H1 (cell line): ENCODE measurements at regions not wholly inside any gene's neighbourhood (a gene's known extent, or its start where the extent isn't known, plus 50 kb on each side); places are given as distances from the start of the nearest gene placed in this dataset.

ENCODE experiments used
- CHD1 ChIP-seq: IDR thresholded peaks from 2 replicates; pipeline ENCODE4 v1.6.1; 2012; ENCODE audit warnings: low read depth, low read length, improper control_type of control experiment
- JUND ChIP-seq: IDR thresholded peaks from 2 replicates; pipeline ENCODE4 v1.6.1; 2011; ENCODE audit warnings: mild to moderate bottlenecking, improper control_type of control experiment, low read length
- KDM4A ChIP-seq: IDR thresholded peaks from one replicate; pipeline ENCODE4 v1.7.1; 2012; ENCODE audit warnings: low read depth, mild to moderate bottlenecking, moderate library complexity, low read length, inconsistent platforms; ENCODE audit not compliant: severe bottlenecking
- MAFK ChIP-seq: IDR thresholded peaks from 2 replicates; pipeline ENCODE4 v1.6.1; 2012; ENCODE audit warnings: low read depth, mild to moderate bottlenecking, improper control_type of control experiment, low read length
- TF ChIP-seq, protein P1 (sequence below): IDR thresholded peaks from 2 replicates; pipeline ENCODE4 v1.6.1; 2011; ENCODE audit warnings: low read depth, mild to moderate bottlenecking, low read length; ENCODE audit not compliant: insufficient read depth

DNA sequence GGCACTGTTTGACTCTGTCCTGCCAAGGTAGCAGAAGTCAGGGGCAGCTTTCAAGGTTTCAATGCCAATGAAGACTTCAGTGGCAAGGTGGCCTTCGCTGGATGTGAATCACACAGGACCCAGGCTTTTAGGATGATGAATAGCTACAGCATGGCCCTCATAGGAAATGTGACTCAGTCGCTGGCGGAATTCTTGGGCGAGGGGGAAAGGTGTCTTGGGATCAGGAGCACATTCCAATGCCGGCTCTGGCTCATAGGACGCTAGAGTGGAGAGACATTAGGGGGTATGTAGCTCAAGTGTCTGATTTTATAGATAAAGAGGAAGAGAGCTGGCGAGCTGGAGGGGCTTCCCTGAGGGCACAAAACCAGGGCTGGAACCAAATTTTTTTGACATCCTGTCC is 68.6 kb downstream of the SMIM21 start (continued):
- TF ChIP-seq CHD1 (no peak), MAFK (no peak), KDM4A (no peak), JUND (no peak)
- TF ChIP-seq, protein P1, sequence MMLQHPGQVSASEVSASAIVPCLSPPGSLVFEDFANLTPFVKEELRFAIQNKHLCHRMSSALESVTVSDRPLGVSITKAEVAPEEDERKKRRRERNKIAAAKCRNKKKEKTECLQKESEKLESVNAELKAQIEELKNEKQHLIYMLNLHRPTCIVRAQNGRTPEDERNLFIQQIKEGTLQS = no peak
- TF ChIP-seq, all 59 proteins: peak for 0
